HG02981 (cell line): ENCODE measurements at regions not wholly inside any gene's neighbourhood (a gene's known extent, or its start where the extent isn't known, plus 50 kb on each side); places are given as distances from the start of the nearest gene placed in this dataset.
A peak's percentile ranks its signal among the peaks of the same experiment; 100 is the strongest.
"Not testable (repeated sequence)": the region's sequence is repeated elsewhere in the genome, so short reads cannot be mapped to it uniquely, and the experiment has no call there.

ENCODE experiments used
- ATAC-seq: cut with Tn5 transposase; IDR thresholded peaks from one replicate; pipeline ENCODE4 v1.9.1; 2021; ENCODE audit warnings: mild to moderate bottlenecking, moderate library complexity; ENCODE audit not compliant: unreplicated experiment

- no peak for ATAC-seq
Measured at GRCh38 chr14:65834051-65834450, 421.5 kb downstream of the FUT8 start.

GRCh38 chr14:65834812-65835211 lies 422.3 kb downstream of the FUT8 start:
- no peak for ATAC-seq

- no peak for ATAC-seq
Measured at GRCh38 chr14:65835501-65835900, 423.0 kb downstream of the FUT8 start.

DNA sequence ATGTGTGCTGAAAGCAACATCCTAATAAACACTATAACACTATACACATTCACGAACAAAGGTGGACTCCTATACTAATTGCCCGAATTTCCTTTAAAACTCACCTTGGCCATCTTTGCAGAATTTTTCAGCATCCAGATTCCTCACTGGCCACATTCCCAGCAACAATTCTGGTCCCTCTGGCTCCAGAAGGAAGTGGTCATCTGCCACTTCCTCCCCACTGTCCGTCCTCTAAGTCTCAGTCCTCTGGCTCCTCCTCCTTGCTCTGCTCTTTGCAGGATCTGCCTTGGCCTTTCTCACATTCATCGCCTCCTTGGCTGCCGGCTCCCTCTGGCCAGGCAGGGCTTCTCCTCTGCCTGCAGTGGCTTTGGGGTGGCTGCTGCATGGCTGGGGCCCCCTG lies 426.0 kb downstream of the FUT8 start:
- no peak for ATAC-seq

DNA sequence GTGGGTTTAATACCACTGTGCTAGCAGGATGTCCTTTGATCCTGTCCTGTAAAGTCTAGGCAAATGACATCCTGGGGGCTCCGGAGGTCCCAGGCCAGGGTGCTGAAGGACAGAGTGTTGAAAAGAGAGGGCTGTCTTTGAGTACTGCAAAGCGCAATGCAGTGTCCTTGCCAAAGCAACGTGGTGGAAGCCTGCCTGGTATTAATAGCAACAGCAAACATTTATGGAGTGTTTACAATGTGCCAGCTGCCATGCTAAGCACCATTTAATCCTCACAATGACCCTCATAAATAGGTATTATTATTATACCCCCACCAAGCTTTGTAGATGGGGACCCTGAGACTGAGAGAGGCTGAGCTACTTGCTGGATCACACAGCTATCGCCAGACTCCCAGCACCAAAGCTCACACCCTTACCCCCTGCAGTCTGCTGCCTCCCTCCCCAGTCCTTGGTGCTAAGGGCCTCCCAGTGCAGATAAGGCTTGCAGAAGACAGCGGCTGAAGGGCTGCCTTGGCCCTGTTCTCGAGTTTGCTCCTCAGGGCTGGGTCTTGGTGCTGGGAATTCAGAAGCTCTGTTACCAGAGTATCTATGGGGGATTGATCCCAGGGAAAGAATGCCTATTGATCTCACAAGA lies 427.7 kb downstream of the FUT8 start:
- no peak for ATAC-seq

DNA sequence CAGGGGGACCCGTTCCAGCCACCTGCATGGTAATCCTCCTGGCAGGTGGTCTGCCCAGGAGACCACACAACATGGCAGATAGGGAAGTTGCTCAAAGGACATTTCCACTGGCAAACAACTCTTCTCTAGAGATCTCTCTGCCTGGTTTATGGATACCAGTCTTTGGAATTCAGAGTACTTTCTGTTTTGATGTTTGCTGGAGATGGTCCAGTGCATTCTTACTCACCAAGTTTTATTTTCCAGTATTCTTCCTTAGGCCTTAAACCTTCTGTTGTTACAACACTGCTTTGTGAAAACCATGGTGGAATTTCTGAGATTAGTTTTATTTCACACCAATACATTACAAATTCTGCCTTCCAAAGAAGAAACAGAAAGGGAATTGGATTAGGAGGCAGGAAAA lies 428.3 kb downstream of the FUT8 start:
- no peak for ATAC-seq

DNA sequence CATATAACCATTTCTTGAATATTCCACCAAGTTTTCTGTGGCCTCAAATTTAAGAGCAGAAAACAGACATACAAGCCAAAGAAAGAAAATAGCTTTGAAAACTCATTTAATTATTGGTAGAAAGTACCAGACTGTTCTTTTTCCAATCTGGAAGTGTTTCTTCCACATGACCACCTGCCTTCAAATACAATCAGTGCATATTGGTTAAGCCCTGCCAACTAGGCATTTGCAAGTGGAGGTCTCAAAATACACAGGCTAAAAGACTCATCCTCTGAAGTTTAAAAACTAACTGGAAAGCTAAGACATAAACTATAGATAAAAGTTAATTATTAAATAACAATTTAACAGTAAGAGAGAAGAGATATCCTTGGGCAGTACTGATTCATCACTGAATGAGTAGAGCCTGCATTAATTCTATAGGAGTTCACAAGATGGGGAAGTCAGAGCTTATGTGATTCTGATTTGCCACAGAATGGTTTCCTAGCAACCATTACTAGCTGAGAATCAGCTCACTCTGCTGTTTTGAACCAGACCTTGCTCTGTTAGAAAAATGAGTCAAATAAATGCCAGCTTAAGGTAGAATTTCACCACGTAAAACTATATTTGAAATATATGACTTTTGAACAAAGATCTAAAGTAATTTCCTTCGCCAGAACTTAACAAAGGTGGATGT lies 433.8 kb downstream of the FUT8 start:
- ATAC-seq, result peak; percentile 63

DNA sequence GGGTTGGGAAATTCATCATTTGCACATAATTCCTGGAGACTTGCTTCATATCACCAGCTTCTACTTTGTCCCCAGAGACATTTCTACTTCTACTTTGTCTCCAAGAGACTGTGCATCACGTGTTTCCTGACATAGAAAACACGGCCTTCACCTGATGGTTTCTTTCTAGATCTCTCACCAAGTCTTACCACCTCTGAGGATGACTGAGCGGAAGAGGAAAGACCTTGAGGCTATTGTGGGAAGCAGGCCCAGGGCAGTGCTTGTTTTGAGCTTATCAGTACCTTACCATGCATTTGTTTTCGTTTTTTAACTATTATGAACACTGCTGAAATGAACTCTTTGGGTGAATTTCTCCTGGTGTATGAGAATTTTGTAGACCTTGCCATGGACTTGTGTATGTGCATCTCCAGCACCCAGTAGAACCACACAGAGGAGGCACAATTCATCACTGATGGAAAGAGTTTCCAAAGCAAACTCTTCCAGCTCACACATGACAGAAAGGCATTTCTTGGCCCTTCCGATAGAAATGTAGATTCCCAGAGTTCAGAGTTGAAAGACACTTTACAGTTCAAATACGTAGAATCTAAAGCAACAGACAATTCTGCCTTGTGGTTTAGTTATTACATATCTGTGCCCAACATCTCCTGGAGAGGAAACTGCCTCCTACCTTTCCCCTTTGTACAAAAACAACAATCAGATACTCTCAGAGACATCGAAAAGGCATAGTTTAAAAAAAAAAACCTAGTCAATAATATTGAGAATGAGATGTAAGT lies 434.7 kb downstream of the FUT8 start:
- peak; percentile 70 for ATAC-seq

GRCh38 chr14:65847931-65848330 lies 435.4 kb downstream of the FUT8 start:
- not testable (repeated sequence) for ATAC-seq

DNA sequence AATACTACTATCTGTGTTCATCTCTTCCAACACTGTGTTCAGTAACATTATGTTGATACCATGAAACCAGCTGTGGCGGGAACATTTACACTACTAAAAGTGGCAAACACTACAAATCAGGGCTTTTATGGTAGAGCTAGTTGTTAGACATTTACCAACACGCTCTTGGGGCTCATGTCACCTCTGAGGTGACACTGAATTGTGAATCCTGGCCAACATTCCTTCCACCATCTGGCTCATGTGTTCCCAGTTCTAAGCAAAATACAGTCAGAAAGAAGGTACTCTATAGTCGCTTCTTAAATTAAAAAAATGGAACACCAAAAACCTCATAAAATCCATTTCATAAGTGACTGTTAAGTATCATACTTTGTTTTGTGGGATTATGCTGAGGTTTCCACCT lies 436.6 kb downstream of the FUT8 start:
- no peak for ATAC-seq

DNA sequence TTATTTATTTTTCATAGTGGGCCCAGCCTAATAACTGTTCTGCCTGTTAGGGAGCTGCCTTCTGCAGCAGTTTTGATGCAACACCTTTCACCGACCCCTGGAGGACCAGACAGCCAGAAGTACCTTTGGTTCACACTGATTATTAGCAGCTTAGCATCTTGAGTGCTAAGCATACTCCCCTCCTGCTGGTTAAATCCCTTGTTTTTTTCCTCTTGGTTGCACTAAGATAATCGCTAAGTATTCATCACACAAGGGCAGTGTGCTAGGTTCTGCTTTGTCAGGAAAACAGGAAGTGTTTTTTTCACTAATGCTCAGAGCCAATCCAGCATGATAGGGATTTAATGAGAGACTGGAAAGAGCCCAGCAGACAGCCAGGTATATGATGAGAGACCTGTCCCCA lies 437.0 kb downstream of the FUT8 start:
- ATAC-seq, result no peak

DNA sequence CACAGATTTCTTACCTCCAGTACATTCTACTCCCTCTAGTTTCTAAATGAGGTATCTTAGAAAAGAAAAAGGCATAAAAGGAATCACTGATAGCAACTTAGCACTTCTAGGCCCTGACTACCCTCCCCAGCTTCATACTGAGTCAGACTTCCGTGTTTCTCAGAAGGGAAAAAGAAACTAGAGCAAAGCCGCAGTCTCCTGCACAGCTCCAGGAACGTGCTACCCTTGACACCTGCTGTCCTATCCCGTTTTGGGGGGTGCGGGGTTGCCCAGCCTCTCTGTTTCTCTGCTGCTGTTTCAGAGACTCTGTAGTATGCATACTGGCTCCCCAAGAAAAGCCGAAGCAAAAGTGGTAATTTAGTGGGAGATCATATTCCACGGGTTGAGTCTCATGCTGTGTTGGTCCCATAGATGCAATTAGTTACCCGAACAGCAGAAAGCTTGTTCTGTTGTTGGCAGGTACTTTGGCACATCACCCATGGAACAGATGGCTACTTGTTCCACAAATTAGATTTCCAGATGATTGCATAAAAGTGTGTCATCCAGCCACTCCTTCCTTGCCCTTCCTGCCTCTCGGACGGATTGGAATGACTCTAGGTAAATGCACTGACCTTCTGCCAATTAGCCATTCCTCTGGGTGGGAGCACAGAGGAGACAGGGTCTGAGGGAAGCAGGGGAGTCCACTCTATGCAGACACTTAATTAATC lies 438.1 kb downstream of the FUT8 start:
- no peak for ATAC-seq

DNA sequence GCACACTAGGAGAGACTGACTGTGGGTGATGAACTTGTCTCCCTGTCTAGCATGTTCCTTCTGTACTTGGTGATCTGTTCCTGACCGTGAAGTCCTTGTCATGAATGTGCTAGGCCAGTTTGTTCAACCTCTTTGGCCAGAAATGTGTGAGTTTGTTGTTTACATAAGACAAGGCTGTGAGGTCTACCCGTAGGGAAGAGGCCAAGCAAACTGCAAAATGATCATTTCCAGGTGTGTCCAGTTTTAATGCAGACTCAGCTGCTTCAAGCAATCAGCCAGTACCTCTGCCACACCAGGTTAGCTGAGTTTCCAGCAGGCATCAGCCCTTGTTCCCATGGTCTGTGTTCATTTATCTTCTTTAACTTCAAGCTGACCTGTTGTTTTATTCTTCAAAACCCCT lies 440.2 kb downstream of the FUT8 start:
- ATAC-seq, result no peak

GRCh38 chr14:65853407-65853955 lies 441.0 kb downstream of the FUT8 start:
- no peak for ATAC-seq

DNA sequence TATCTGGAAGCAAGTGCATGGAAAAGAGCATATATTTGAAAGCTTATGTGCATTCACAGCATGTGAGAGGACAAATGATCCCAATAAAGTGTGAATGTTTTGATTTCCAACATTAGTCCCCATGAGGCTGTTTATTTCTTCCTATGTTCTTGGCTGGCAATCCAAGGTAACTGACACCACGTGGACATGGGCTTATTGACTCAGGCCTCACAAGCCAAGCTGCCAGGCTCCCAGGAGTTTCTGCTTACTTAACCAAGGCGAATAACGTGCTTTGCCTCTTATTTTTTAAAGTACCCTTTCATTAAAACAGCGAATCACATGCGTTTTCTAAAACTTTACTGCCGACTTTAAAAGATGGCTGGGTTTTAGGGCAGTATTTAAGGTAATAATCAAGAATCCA lies 441.7 kb downstream of the FUT8 start:
- no peak for ATAC-seq

DNA sequence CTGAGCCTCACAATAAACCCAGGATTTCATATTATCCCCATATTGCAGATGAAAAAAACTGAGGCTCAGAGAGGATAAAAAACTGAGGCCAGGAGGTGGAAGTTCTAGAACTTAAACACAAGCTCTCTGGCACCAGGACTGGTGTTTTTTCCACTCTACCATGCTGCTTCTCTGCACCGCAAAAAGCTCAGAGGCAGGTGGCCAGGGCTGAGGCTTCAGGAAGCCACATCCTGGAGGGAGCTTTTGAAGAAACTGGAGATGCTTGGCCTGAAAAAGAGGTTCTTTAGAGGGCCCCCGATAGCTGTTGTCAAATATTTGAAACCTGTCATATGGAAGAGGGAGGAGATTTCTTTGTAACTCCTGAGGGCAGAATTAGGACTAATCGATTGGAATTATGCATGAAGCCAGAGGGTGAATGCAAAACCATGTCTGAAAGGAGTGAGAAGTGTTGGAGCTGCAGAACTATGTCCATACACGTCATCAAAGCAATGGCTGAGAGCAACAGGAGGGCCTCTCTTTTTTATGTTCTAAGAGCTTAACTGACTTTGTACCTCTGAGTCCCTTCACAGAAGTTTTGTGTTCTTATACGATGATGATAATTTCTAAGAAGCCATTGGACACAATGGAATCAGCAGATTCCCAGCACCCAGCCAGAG lies 448.6 kb downstream of the FUT8 start:
- no peak for ATAC-seq

GRCh38 chr14:65864549-65864948 lies 452.0 kb downstream of the FUT8 start:
- no peak for ATAC-seq

- no peak for ATAC-seq
Measured at GRCh38 chr14:65864984-65865383, 452.5 kb downstream of the FUT8 start.

DNA sequence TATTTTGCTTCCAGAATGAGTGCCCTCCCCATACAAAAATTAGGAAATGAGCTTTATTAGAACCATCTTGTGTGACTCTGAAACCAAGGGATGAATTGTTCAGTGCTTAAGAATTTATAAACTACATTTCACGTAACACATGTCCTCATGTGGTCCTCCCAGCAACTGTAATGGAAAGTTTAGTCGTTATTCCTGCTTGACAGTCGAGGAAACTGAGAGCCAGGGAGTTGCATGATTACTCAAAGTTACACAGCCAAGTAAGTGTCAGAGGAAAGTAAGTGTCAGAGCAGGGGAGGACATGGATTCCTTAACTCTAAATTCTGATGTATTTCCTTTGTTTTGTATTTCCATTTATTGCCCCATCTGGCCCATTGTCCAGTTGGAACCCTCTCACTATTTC lies 453.9 kb downstream of the FUT8 start:
- no peak for ATAC-seq

DNA sequence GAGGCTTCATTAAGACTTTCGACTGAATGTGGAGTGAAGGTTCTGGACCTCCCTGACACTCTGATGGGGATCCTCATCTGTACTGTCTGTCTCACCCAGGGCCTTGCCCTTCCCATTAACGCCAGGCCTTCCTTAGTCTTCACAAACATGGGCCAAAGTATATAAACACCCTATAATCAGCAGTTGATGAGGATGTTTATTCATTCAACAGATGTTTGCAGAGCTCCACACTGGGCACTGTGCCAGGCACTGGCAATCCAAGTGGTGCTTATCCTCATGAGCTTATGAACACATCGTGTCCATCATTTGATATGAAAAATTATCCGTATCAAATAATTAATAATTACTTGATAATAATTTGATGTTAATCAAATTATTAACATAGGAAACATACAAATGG lies 454.4 kb downstream of the FUT8 start:
- ATAC-seq, result no peak

GRCh38 chr14:65867333-65867732 lies 454.8 kb downstream of the FUT8 start:
- no peak for ATAC-seq
